ENCODE measurements at regions not wholly inside any gene's neighbourhood (a gene's known extent, or its start where the extent isn't known, plus 50 kb on each side); places are given as distances from the start of the nearest gene placed in this dataset.

DNA sequence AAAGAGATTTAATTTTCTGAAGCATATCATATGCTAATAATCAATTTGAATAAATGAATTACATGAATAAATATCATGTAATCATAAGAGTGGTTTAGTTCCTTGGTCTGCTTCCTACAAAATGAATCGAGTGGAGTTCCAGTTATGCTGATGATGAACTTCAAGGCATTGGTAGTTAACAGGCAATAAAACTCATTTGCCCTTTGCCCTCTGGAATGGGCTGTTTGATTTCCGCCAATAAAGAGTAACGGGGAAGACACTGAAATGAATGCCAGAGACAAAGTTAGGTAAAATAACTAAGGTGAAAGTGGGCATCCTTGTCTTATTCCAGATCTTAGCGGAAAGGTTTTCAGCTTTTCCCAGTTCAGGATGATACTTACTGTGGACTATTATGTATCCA is 90.1 kb downstream of the C3orf38 start:
- TF ChIP-seq POLR2A (IDR thresholded peaks at IDR 0.05): no peak
- TF ChIP-seq, protein P1, sequence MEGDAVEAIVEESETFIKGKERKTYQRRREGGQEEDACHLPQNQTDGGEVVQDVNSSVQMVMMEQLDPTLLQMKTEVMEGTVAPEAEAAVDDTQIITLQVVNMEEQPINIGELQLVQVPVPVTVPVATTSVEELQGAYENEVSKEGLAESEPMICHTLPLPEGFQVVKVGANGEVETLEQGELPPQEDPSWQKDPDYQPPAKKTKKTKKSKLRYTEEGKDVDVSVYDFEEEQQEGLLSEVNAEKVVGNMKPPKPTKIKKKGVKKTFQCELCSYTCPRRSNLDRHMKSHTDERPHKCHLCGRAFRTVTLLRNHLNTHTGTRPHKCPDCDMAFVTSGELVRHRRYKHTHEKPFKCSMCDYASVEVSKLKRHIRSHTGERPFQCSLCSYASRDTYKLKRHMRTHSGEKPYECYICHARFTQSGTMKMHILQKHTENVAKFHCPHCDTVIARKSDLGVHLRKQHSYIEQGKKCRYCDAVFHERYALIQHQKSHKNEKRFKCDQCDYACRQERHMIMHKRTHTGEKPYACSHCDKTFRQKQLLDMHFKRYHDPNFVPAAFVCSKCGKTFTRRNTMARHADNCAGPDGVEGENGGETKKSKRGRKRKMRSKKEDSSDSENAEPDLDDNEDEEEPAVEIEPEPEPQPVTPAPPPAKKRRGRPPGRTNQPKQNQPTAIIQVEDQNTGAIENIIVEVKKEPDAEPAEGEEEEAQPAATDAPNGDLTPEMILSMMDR (IDR thresholded peaks at IDR 0.05): no peak
